ENCODE measurements at regions not wholly inside any gene's neighbourhood (a gene's known extent, or its start where the extent isn't known, plus 50 kb on each side); places are given as distances from the start of the nearest gene placed in this dataset.

GRCh38 chr3:194204042-194204987 lies 68.4 kb downstream of the HES1 start:
- Histone ChIP-seq H3K36me3 (ENCODE audit: insufficient read depth, low read length) (no peaks in the 10 kb centered on the region), H3K27ac (ENCODE audit: low read depth, low read length, poor library complexity, severe bottlenecking) (no peak overlapping the region), H3K9me2 (ENCODE audit: insufficient read depth, low read length) (no peaks in the 10 kb centered on the region), H3K79me2 (ENCODE audit: insufficient read depth, low read depth, low read length) (no peaks in the 10 kb centered on the region), H2AFZ (ENCODE audit: low read length) (no peak overlapping the region; the same call in 1 of the 2 replicates), H4K20me1 (ENCODE audit: insufficient read depth, low read length) (no peaks in the 10 kb centered on the region), H3K4me3 (ENCODE audit: low read depth, low read length, poor library complexity, severe bottlenecking) (no peak overlapping the region), H3K9me3 (ENCODE audit: low read length) (no peaks in the 10 kb centered on the region), H3K4me1 (ENCODE audit: insufficient read depth, low read length, poor library complexity, severe bottlenecking) (peaks cover 5% of the 10 kb centered on the region), H3K4me2 (ENCODE audit: low read length) (no peak overlapping the region)
- ChIA-PET CTCF (ENCODE audit: unreplicated experiment) (no interaction called here), POLR2A (no interaction called here)
- intact Hi-C loops (cut with micrococcal nuclease; ENCODE audit: unreplicated experiment), result no loop called here
- BruUV-seq (replicated peaks), result no TSS peak
- TF ChIP-seq EZH2phosphoT487 (IDR thresholded peaks at IDR 0.05; ENCODE audit: borderline replicate concordance, low read depth, low read length) (no peak), CTCF (conservative IDR thresholded peaks at IDR 0.05; ENCODE audit: low read length) (no peak)
- no peak for DNase-seq (ENCODE audit: low spot score)

GRCh38 chr3:194205675-194206133 lies 69.8 kb downstream of the HES1 start:
- H3K27ac ChIP-seq (ENCODE audit: low read depth, low read length, poor library complexity, severe bottlenecking), result no peak overlapping the region
- no peaks in the 10 kb centered on the region for H3K9me3 ChIP-seq (ENCODE audit: low read length)
- no peaks in the 10 kb centered on the region for H3K9me2 ChIP-seq (ENCODE audit: insufficient read depth, low read length)
- H3K79me2 ChIP-seq (ENCODE audit: insufficient read depth, low read depth, low read length), result no peaks in the 10 kb centered on the region
- peak overlapping the region; percentile 88 for H2AFZ ChIP-seq (ENCODE audit: low read length)
- intact Hi-C loops (cut with micrococcal nuclease; ENCODE audit: unreplicated experiment), result no loop called here
- H3K4me2 ChIP-seq (ENCODE audit: low read length), result peak overlapping the region; percentile 19; the same call in 1 of the 2 replicates
- H3K36me3 ChIP-seq (ENCODE audit: insufficient read depth, low read length), result no peaks in the 10 kb centered on the region
- no peak for TF ChIP-seq EZH2phosphoT487 (IDR thresholded peaks at IDR 0.05; ENCODE audit: borderline replicate concordance, low read depth, low read length)
- no peak for TF ChIP-seq CTCF (conservative IDR thresholded peaks at IDR 0.05; ENCODE audit: low read length)
- ChIA-PET POLR2A (no interaction called here), CTCF (ENCODE audit: unreplicated experiment) (no interaction called here)
- peak; percentile 29 for DNase-seq (ENCODE audit: low spot score)
- no peaks in the 10 kb centered on the region for H4K20me1 ChIP-seq (ENCODE audit: insufficient read depth, low read length)
- no TSS peak for BruUV-seq (replicated peaks)
- H3K4me1 ChIP-seq (ENCODE audit: insufficient read depth, low read length, poor library complexity, severe bottlenecking), result peaks cover 3% of the 10 kb centered on the region
- H3K4me3 ChIP-seq (ENCODE audit: low read depth, low read length, poor library complexity, severe bottlenecking), result no peak overlapping the region

GRCh38 chr3:194206320-194206719 lies 70.4 kb downstream of the HES1 start:
- TF ChIP-seq CTCF (conservative IDR thresholded peaks at IDR 0.05; ENCODE audit: low read length) (no peak), EZH2phosphoT487 (IDR thresholded peaks at IDR 0.05; ENCODE audit: borderline replicate concordance, low read depth, low read length) (no peak)
- no peak overlapping the region for H3K27ac ChIP-seq (ENCODE audit: low read depth, low read length, poor library complexity, severe bottlenecking)
- H3K4me2 ChIP-seq (ENCODE audit: low read length), result no peak overlapping the region
- intact Hi-C loops (cut with micrococcal nuclease; ENCODE audit: unreplicated experiment), result no loop called here
- CTCF ChIA-PET (ENCODE audit: unreplicated experiment), result no interaction called here
- no peaks in the 10 kb centered on the region for H3K36me3 ChIP-seq (ENCODE audit: insufficient read depth, low read length)
- no peaks in the 10 kb centered on the region for H3K79me2 ChIP-seq (ENCODE audit: insufficient read depth, low read depth, low read length)
- peaks cover 3% of the 10 kb centered on the region for H3K4me1 ChIP-seq (ENCODE audit: insufficient read depth, low read length, poor library complexity, severe bottlenecking)
- no peaks in the 10 kb centered on the region for H3K9me2 ChIP-seq (ENCODE audit: insufficient read depth, low read length)
- H3K9me3 ChIP-seq (ENCODE audit: low read length), result no peaks in the 10 kb centered on the region
- POLR2A ChIA-PET, result interaction anchor here (0.8 kb wide), 1 partner anchor 353 kb away, joined by 4 read pairs; no protein-coding TSS in a partner anchor
- no peak for DNase-seq (ENCODE audit: low spot score)
- peak overlapping the region; percentile 88 for H2AFZ ChIP-seq (ENCODE audit: low read length)
- BruUV-seq (replicated peaks), result no TSS peak
- no peaks in the 10 kb centered on the region for H4K20me1 ChIP-seq (ENCODE audit: insufficient read depth, low read length)
- no peak overlapping the region for H3K4me3 ChIP-seq (ENCODE audit: low read depth, low read length, poor library complexity, severe bottlenecking)
